ENCODE measurements at regions not wholly inside any gene's neighbourhood (a gene's known extent, or its start where the extent isn't known, plus 50 kb on each side); places are given as distances from the start of the nearest gene placed in this dataset.

- H3K27ac Mint-ChIP-seq = no peak overlapping the region
These were observed 274.1 kb downstream of the SMARCA2 start for GRCh38 chr9:2289263-2289662.

GRCh38 chr9:2290382-2290781 lies 275.2 kb downstream of the SMARCA2 start:
- H3K27ac Mint-ChIP-seq = no peak overlapping the region
- H3K27me3 Mint-ChIP-seq = peaks cover 25% of the 10 kb centered on the region
- H3K4me1 Mint-ChIP-seq = no peaks in the 10 kb centered on the region
- no peak overlapping the region for H3K4me3 Mint-ChIP-seq
- ATAC-seq = no peak
- no peaks in the 10 kb centered on the region for H3K9me3 Mint-ChIP-seq
- no peaks in the 10 kb centered on the region for H3K36me3 Mint-ChIP-seq

More at GRCh38 chr9:2289263-2289662, 274.1 kb downstream of the SMARCA2 start:
- no peaks in the 10 kb centered on the region for H3K9me3 Mint-ChIP-seq
- no peaks in the 10 kb centered on the region for H3K36me3 Mint-ChIP-seq
- H3K27me3 Mint-ChIP-seq = peaks cover 25% of the 10 kb centered on the region
- H3K4me1 Mint-ChIP-seq = no peaks in the 10 kb centered on the region
- ATAC-seq = no peak
- H3K4me3 Mint-ChIP-seq = no peak overlapping the region

- no peaks in the 10 kb centered on the region for H3K36me3 Mint-ChIP-seq
- H3K27ac Mint-ChIP-seq = no peak overlapping the region
- peaks cover 25% of the 10 kb centered on the region for H3K27me3 Mint-ChIP-seq
- ATAC-seq = no peak
- peaks cover 4% of the 10 kb centered on the region for H3K9me3 Mint-ChIP-seq
- no peaks in the 10 kb centered on the region for H3K4me1 Mint-ChIP-seq
- no peak overlapping the region for H3K4me3 Mint-ChIP-seq
These were observed 277.0 kb downstream of the SMARCA2 start for GRCh38 chr9:2291980-2292704.

GRCh38 chr9:2292733-2293132 lies 277.6 kb downstream of the SMARCA2 start:
- ATAC-seq = no peak
- Mint-ChIP-seq H3K27me3 (peaks cover 25% of the 10 kb centered on the region), H3K4me3 (no peak overlapping the region), H3K36me3 (no peaks in the 10 kb centered on the region), H3K9me3 (peaks cover 4% of the 10 kb centered on the region), H3K4me1 (no peaks in the 10 kb centered on the region), H3K27ac (no peak overlapping the region)

GRCh38 chr9:2297771-2298170 lies 282.6 kb downstream of the SMARCA2 start:
- no peak for ATAC-seq
- Mint-ChIP-seq H3K27ac (no peak overlapping the region), H3K36me3 (no peaks in the 10 kb centered on the region), H3K27me3 (no peaks in the 10 kb centered on the region), H3K4me1 (no peaks in the 10 kb centered on the region), H3K4me3 (no peak overlapping the region), H3K9me3 (peaks cover 11% of the 10 kb centered on the region)

GRCh38 chr9:2298217-2298616 lies 283.1 kb downstream of the SMARCA2 start:
- H3K4me1 Mint-ChIP-seq = no peaks in the 10 kb centered on the region
- no peaks in the 10 kb centered on the region for H3K27me3 Mint-ChIP-seq
- H3K27ac Mint-ChIP-seq = no peak overlapping the region
- no peak for ATAC-seq
- H3K36me3 Mint-ChIP-seq = no peaks in the 10 kb centered on the region
- peaks cover 11% of the 10 kb centered on the region for H3K9me3 Mint-ChIP-seq
- H3K4me3 Mint-ChIP-seq = no peak overlapping the region

GRCh38 chr9:2299156-2299842 lies 284.2 kb downstream of the SMARCA2 start:
- Mint-ChIP-seq H3K27ac (no peak overlapping the region), H3K27me3 (no peaks in the 10 kb centered on the region), H3K36me3 (no peaks in the 10 kb centered on the region), H3K9me3 (peaks cover 11% of the 10 kb centered on the region), H3K4me1 (no peaks in the 10 kb centered on the region), H3K4me3 (no peak overlapping the region)
- no peak for ATAC-seq

GRCh38 chr9:2299843-2300205 lies 284.7 kb downstream of the SMARCA2 start:
- no peak overlapping the region for H3K4me3 Mint-ChIP-seq
- peaks cover 11% of the 10 kb centered on the region for H3K9me3 Mint-ChIP-seq
- H3K27ac Mint-ChIP-seq = no peak overlapping the region
- no peaks in the 10 kb centered on the region for H3K4me1 Mint-ChIP-seq
- no peaks in the 10 kb centered on the region for H3K27me3 Mint-ChIP-seq
- no peak for ATAC-seq
- no peaks in the 10 kb centered on the region for H3K36me3 Mint-ChIP-seq

GRCh38 chr9:2300325-2300724 lies 285.2 kb downstream of the SMARCA2 start:
- Mint-ChIP-seq H3K4me3 (no peak overlapping the region), H3K36me3 (no peaks in the 10 kb centered on the region), H3K27me3 (no peaks in the 10 kb centered on the region), H3K9me3 (peaks cover 11% of the 10 kb centered on the region), H3K4me1 (no peaks in the 10 kb centered on the region), H3K27ac (no peak overlapping the region)
- ATAC-seq = no peak

GRCh38 chr9:2302606-2303005 lies 287.5 kb downstream of the SMARCA2 start:
- Mint-ChIP-seq H3K9me3 (peaks cover 6% of the 10 kb centered on the region), H3K36me3 (no peaks in the 10 kb centered on the region)

GRCh38 chr9:2303056-2303455 lies 287.9 kb downstream of the SMARCA2 start:
- Mint-ChIP-seq H3K36me3 (no peaks in the 10 kb centered on the region), H3K4me1 (no peaks in the 10 kb centered on the region), H3K27me3 (no peaks in the 10 kb centered on the region), H3K27ac (no peak overlapping the region), H3K4me3 (no peak overlapping the region), H3K9me3 (peaks cover 6% of the 10 kb centered on the region)
- no peak for ATAC-seq

More at GRCh38 chr9:2302606-2303005, 287.5 kb downstream of the SMARCA2 start:
- ATAC-seq = no peak
- no peaks in the 10 kb centered on the region for H3K27me3 Mint-ChIP-seq
- H3K4me3 Mint-ChIP-seq = no peak overlapping the region
- H3K4me1 Mint-ChIP-seq = no peaks in the 10 kb centered on the region
- H3K27ac Mint-ChIP-seq = no peak overlapping the region

- Mint-ChIP-seq H3K4me3 (no peak overlapping the region), H3K9me3 (peaks cover 15% of the 10 kb centered on the region), H3K4me1 (no peaks in the 10 kb centered on the region), H3K27ac (no peak overlapping the region), H3K27me3 (no peaks in the 10 kb centered on the region), H3K36me3 (peaks cover 13% of the 10 kb centered on the region)
- no peak for ATAC-seq
These were observed 292.3 kb downstream of the SMARCA2 start for GRCh38 chr9:2307480-2307879.

- Mint-ChIP-seq H3K36me3 (peaks cover 13% of the 10 kb centered on the region), H3K9me3 (peaks cover 37% of the 10 kb centered on the region), H3K4me1 (no peaks in the 10 kb centered on the region), H3K27ac (no peak overlapping the region), H3K4me3 (no peak overlapping the region), H3K27me3 (no peaks in the 10 kb centered on the region)
- no peak for ATAC-seq
These were observed 296.8 kb downstream of the SMARCA2 start for GRCh38 chr9:2311920-2312319.

- ATAC-seq = no peak
- Mint-ChIP-seq H3K27me3 (no peaks in the 10 kb centered on the region), H3K4me3 (no peak overlapping the region), H3K4me1 (no peaks in the 10 kb centered on the region), H3K9me3 (peaks cover 35% of the 10 kb centered on the region), H3K36me3 (peaks cover 13% of the 10 kb centered on the region), H3K27ac (no peak overlapping the region)
These were observed 298.4 kb downstream of the SMARCA2 start for GRCh38 chr9:2313512-2313911.

- Mint-ChIP-seq H3K27ac (no peak overlapping the region), H3K4me3 (no peak overlapping the region), H3K36me3 (no peaks in the 10 kb centered on the region), H3K27me3 (no peaks in the 10 kb centered on the region), H3K9me3 (peaks cover 24% of the 10 kb centered on the region), H3K4me1 (no peaks in the 10 kb centered on the region)
- ATAC-seq = no peak
These were observed 302.4 kb downstream of the SMARCA2 start for GRCh38 chr9:2317591-2317990.

- H3K36me3 Mint-ChIP-seq = no peaks in the 10 kb centered on the region
These were observed 302.2 kb upstream of the VLDLR start for GRCh38 chr9:2319421-2319820.

More at GRCh38 chr9:2319421-2319820, 302.2 kb upstream of the VLDLR start:
- Mint-ChIP-seq H3K4me1 (no peaks in the 10 kb centered on the region), H3K4me3 (no peak overlapping the region), H3K27me3 (no peaks in the 10 kb centered on the region), H3K27ac (no peak overlapping the region), H3K9me3 (peaks cover 15% of the 10 kb centered on the region)
- ATAC-seq = no peak
